Endothelial cell (in vitro differentiated cells): ENCODE measurements at regions not wholly inside any gene's neighbourhood (a gene's known extent, or its start where the extent isn't known, plus 50 kb on each side); places are given as distances from the start of the nearest gene placed in this dataset.
A peak's percentile ranks its signal among the peaks of the same experiment; 100 is the strongest.

Experiments
- DNase-seq: peaks from one replicate; pipeline ENCODE4 v3.0.0; 2021; ENCODE audit warnings: low spot score
- H3K27ac Mint-ChIP-seq: one replicate; pipeline ENCODE4 v1.8.0; 2021; ENCODE audit warnings: mixed read lengths, inconsistent platforms; ENCODE audit not compliant: unreplicated experiment
- H3K27me3 Mint-ChIP-seq: one replicate; pipeline ENCODE4 v1.8.0; 2021; ENCODE audit warnings: mild to moderate bottlenecking, moderate library complexity, mixed read lengths, inconsistent platforms; ENCODE audit not compliant: unreplicated experiment
- H3K36me3 Mint-ChIP-seq: one replicate; pipeline ENCODE4 v1.8.0; 2021; ENCODE audit warnings: mild to moderate bottlenecking, low read depth, mixed read lengths, inconsistent platforms; ENCODE audit not compliant: unreplicated experiment
- H3K4me1 Mint-ChIP-seq: one replicate; pipeline ENCODE4 v1.8.0; 2021; ENCODE audit warnings: mild to moderate bottlenecking, mixed read lengths, inconsistent platforms; ENCODE audit not compliant: unreplicated experiment
- H3K4me3 Mint-ChIP-seq: one replicate; pipeline ENCODE4 v1.8.0; 2021; ENCODE audit warnings: mild to moderate bottlenecking, mixed read lengths, inconsistent platforms; ENCODE audit not compliant: unreplicated experiment
- H3K9me3 Mint-ChIP-seq: one replicate; pipeline ENCODE4 v1.8.0; 2021; ENCODE audit warnings: mixed read lengths, inconsistent platforms; ENCODE audit not compliant: unreplicated experiment
- CTCF ChIP-seq: fragments of 200-600 bp; sonication (generic); IDR thresholded peaks from one replicate; pipeline ENCODE4 v1.5.0; 2021; ENCODE audit warnings: antibody characterized with exemption; ENCODE audit not compliant: unreplicated experiment

DNA sequence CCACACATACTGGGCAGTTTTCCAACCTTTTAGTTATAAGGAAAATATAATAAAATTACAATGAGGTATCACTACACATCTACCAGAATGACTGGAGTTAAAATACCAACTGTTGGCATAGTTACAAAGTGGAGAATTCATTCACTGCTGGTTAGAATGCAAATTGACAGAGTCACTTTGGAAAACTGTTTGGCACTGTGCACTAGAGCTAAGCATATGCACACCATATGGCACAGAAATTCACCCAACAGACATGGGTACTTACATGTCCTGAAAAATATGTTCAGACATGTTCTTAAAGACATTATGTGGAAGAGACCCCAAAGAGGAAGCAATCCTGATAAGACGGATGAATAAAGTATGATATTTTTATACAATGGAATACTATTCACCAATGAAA, 686.1 kb upstream of the RAB6C start:
- no peak for DNase-seq
- H3K27me3 Mint-ChIP-seq = no peaks in the 10 kb centered on the region
- H3K9me3 Mint-ChIP-seq = no peaks in the 10 kb centered on the region
- H3K36me3 Mint-ChIP-seq = no peaks in the 10 kb centered on the region
- no peak for TF ChIP-seq CTCF
- no peak overlapping the region for H3K27ac Mint-ChIP-seq
- no peak overlapping the region for H3K4me3 Mint-ChIP-seq
- no peaks in the 10 kb centered on the region for H3K4me1 Mint-ChIP-seq

GRCh38 chr2:129296396-129296795, 683.1 kb upstream of the RAB6C start:
- H3K9me3 Mint-ChIP-seq = no peaks in the 10 kb centered on the region
- H3K4me3 Mint-ChIP-seq = no peak overlapping the region
- DNase-seq = no peak
- H3K27ac Mint-ChIP-seq = no peak overlapping the region
- no peaks in the 10 kb centered on the region for H3K27me3 Mint-ChIP-seq
- TF ChIP-seq CTCF = no peak
- H3K4me1 Mint-ChIP-seq = no peaks in the 10 kb centered on the region
- H3K36me3 Mint-ChIP-seq = no peaks in the 10 kb centered on the region

DNA sequence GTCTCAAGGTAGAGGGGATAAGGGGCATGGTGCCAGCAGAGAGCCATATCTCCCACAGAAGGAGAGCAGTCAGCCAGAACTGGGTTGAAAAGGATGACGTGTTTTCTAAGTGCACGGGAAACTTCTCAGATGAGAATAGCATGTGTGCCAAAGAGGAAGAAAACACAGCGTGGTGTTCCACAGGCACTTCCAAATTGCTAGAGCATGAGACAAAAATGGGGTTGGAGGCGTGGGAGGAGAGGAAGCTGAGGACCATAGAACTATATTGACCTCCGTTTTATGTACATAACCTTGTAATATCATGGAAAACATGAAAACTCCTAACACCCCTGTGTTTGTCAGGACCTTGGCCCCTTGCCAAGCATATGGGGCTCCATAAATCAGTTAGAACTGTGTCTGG, 682.7 kb upstream of the RAB6C start:
- Mint-ChIP-seq H3K36me3 (no peaks in the 10 kb centered on the region), H3K4me1 (no peaks in the 10 kb centered on the region), H3K27me3 (no peaks in the 10 kb centered on the region), H3K27ac (no peak overlapping the region), H3K9me3 (no peaks in the 10 kb centered on the region), H3K4me3 (no peak overlapping the region)
- no peak for DNase-seq
- no peak for TF ChIP-seq CTCF

- Mint-ChIP-seq H3K36me3 (no peaks in the 10 kb centered on the region), H3K9me3 (no peaks in the 10 kb centered on the region), H3K27me3 (no peaks in the 10 kb centered on the region), H3K4me3 (no peak overlapping the region), H3K27ac (no peak overlapping the region), H3K4me1 (no peaks in the 10 kb centered on the region)
- no peak for TF ChIP-seq CTCF
- DNase-seq = peak; percentile 22
Observed at GRCh38 chr2:129297430-129297829, 682.0 kb upstream of the RAB6C start.

DNA sequence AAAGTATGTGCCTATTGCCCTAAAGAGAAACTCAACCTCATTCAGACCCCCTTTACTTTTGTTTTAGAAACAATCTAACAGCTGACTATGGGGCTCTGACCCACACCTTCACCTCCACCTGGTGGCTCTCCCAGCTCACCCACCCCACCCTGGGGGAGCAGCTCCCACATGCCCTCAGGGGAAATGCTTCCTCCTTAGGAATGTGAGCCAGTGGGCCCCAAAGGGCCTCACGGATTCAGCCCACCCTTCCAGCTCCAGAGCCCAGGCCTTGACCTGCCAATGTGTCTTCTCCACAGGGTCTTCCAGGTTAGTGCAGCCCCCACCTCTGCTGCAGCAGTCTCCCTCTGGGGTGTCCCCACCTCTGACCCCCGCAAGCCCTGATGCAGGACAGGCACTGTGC, 680.1 kb upstream of the RAB6C start:
- Mint-ChIP-seq H3K27me3 (no peaks in the 10 kb centered on the region), H3K27ac (no peak overlapping the region), H3K4me1 (no peaks in the 10 kb centered on the region), H3K9me3 (no peaks in the 10 kb centered on the region), H3K4me3 (no peak overlapping the region), H3K36me3 (no peaks in the 10 kb centered on the region)
- DNase-seq = no peak
- TF ChIP-seq CTCF = no peak
